Stimulated activated naive B cell treated with anti-CD40 and anti-IgM and Interleukin-4, amounts not matched to agents 10 μg/mL and 1 μg/mL and 100 μg/mL, for 72 hours (primary cell): ENCODE measurements at regions not wholly inside any gene's neighbourhood (a gene's known extent, or its start where the extent isn't known, plus 50 kb on each side); places are given as distances from the start of the nearest gene placed in this dataset.

Experiments
- ATAC-seq, 2 donors: fragments of 150-1000 bp; cut with Tn5 transposase; replicated peaks; 2 replicates each; pipeline ENCODE4 v1.10.0; 2021; ENCODE audit warnings: moderate library complexity in 1 of 2
- DNase-seq: peaks from one replicate; pipeline ENCODE4 v3.0.0; 2021
- H3K27ac Mint-ChIP-seq: one replicate; pipeline ENCODE4 v1.8.0; 2022; ENCODE audit warnings: mild to moderate bottlenecking, mixed read lengths
- H3K27me3 Mint-ChIP-seq, 2 donors: one replicate each; pipeline ENCODE4 v1.8.0; 2022; ENCODE audit warnings: mixed read lengths in 2 of 2
- H3K36me3 Mint-ChIP-seq, 2 donors: one replicate each; pipeline ENCODE4 v1.8.0; 2022; ENCODE audit warnings: mixed read lengths in 2 of 2, mild to moderate bottlenecking in 1 of 2
- H3K4me1 Mint-ChIP-seq, 2 donors: one replicate each; pipeline ENCODE4 v1.8.0; 2022; ENCODE audit warnings: mixed read lengths in 2 of 2, mild to moderate bottlenecking in 1 of 2
- H3K4me3 Mint-ChIP-seq, 2 donors: one replicate each; pipeline ENCODE4 v1.8.0; 2022; ENCODE audit warnings: mild to moderate bottlenecking in 2 of 2, mixed read lengths in 2 of 2, moderate library complexity in 1 of 2
- H3K9me3 Mint-ChIP-seq, 2 donors: one replicate each; pipeline ENCODE4 v1.8.0; 2022; ENCODE audit warnings: mixed read lengths in 2 of 2, mild to moderate bottlenecking in 1 of 2

- no peak overlapping the region for H3K27ac Mint-ChIP-seq
- peaks cover 21 to 30% of the 10 kb centered on the region in 2 donors for H3K9me3 Mint-ChIP-seq
- peaks cover 13 to 22% of the 10 kb centered on the region in 2 donors for H3K4me1 Mint-ChIP-seq
- DNase-seq (no peak), ATAC-seq (peak; percentile 34 to 42)
- no peak overlapping the region for H3K4me3 Mint-ChIP-seq
- peaks cover 1 to 19% of the 10 kb centered on the region in 2 donors for H3K36me3 Mint-ChIP-seq
- no peaks in the 10 kb centered on the region for H3K27me3 Mint-ChIP-seq
These were observed 60.6 kb upstream of the SYK start for GRCh38 chr9:90741036-90741435.

GRCh38 chr9:90737742-90738141 is 63.9 kb upstream of the SYK start:
- Mint-ChIP-seq H3K27ac (no peak overlapping the region), H3K27me3 (no peaks in the 10 kb centered on the region), H3K4me1 (peaks cover 8 to 17% of the 10 kb centered on the region in 2 donors), H3K36me3 (peaks cover 1 to 19% of the 10 kb centered on the region in 2 donors), H3K4me3 (no peak overlapping the region), H3K9me3 (peaks cover 21 to 30% of the 10 kb centered on the region in 2 donors)
- DNase-seq (no peak), ATAC-seq (no peak)

- ATAC-seq (no peak), DNase-seq (no peak)
- H3K36me3 Mint-ChIP-seq: peaks cover 1 to 19% of the 10 kb centered on the region in 2 donors
- peaks cover 6 to 13% of the 10 kb centered on the region in 2 donors for H3K4me1 Mint-ChIP-seq
- H3K4me3 Mint-ChIP-seq: no peak overlapping the region
- H3K27me3 Mint-ChIP-seq: peaks cover 6 to 10% of the 10 kb centered on the region in 2 donors
- H3K9me3 Mint-ChIP-seq: peaks cover 21 to 28% of the 10 kb centered on the region in 2 donors
- H3K27ac Mint-ChIP-seq: no peak overlapping the region
These were observed 65.7 kb upstream of the SYK start for GRCh38 chr9:90735952-90736351.

- Mint-ChIP-seq H3K36me3 (peaks cover 1 to 18% of the 10 kb centered on the region in 2 donors), H3K27ac (no peak overlapping the region), H3K4me3 (no peak overlapping the region), H3K9me3 (peaks cover 16 to 17% of the 10 kb centered on the region in 2 donors), H3K27me3 (peaks cover 13 to 22% of the 10 kb centered on the region in 2 donors), H3K4me1 (peaks cover 2 to 6% of the 10 kb centered on the region in 2 donors)
- ATAC-seq (no peak), DNase-seq (no peak)
These were observed 67.0 kb upstream of the SYK start for GRCh38 chr9:90734631-90735030.

- Mint-ChIP-seq H3K4me3 (no peak overlapping the region), H3K4me1 (peaks cover 8 to 16% of the 10 kb centered on the region in 2 donors), H3K27ac (no peak overlapping the region), H3K27me3 (peaks cover 13 to 22% of the 10 kb centered on the region in 2 donors), H3K9me3 (no peaks in the 10 kb centered on the region), H3K36me3 (no peaks in the 10 kb centered on the region)
- DNase-seq (no peak), ATAC-seq (no peak)
These were observed 72.3 kb upstream of the SYK start for GRCh38 chr9:90729351-90729750.

GRCh38 chr9:90727488-90727887 is 74.1 kb upstream of the SYK start:
- no peak for DNase-seq
- Mint-ChIP-seq H3K9me3 (no peaks in the 10 kb centered on the region), H3K4me1 (peaks cover 8 to 17% of the 10 kb centered on the region in 2 donors), H3K27me3 (peaks cover 13 to 22% of the 10 kb centered on the region in 2 donors), H3K27ac (no peak overlapping the region), H3K4me3 (no peak overlapping the region), H3K36me3 (no peaks in the 10 kb centered on the region)
- no peak for ATAC-seq

GRCh38 chr9:90726215-90726614 is 75.4 kb upstream of the SYK start:
- no peak overlapping the region for H3K4me3 Mint-ChIP-seq
- H3K9me3 Mint-ChIP-seq: no peaks in the 10 kb centered on the region
- peaks cover 7 to 12% of the 10 kb centered on the region in 2 donors for H3K27me3 Mint-ChIP-seq
- peaks cover 8 to 17% of the 10 kb centered on the region in 2 donors for H3K4me1 Mint-ChIP-seq
- ATAC-seq (no peak), DNase-seq (no peak)
- no peaks in the 10 kb centered on the region for H3K36me3 Mint-ChIP-seq
- no peak overlapping the region for H3K27ac Mint-ChIP-seq

GRCh38 chr9:90724880-90725279 is 76.7 kb upstream of the SYK start:
- no peak overlapping the region for H3K27ac Mint-ChIP-seq
- no peaks in the 10 kb centered on the region for H3K9me3 Mint-ChIP-seq
- no peak overlapping the region for H3K4me3 Mint-ChIP-seq
- H3K27me3 Mint-ChIP-seq: peaks cover 0 to 2% of the 10 kb centered on the region in 2 donors
- peaks cover 8 to 17% of the 10 kb centered on the region in 2 donors for H3K4me1 Mint-ChIP-seq
- ATAC-seq (peak; percentile 52 to 66), DNase-seq (no peak)
- H3K36me3 Mint-ChIP-seq: no peaks in the 10 kb centered on the region

GRCh38 chr9:90724112-90724511 is 77.5 kb upstream of the SYK start:
- Mint-ChIP-seq H3K27ac (no peak overlapping the region), H3K4me1 (peaks cover 8 to 17% of the 10 kb centered on the region in 2 donors), H3K27me3 (no peaks in the 10 kb centered on the region), H3K9me3 (no peaks in the 10 kb centered on the region), H3K36me3 (no peaks in the 10 kb centered on the region), H3K4me3 (no peak overlapping the region)
- no peak for DNase-seq
- no peak for ATAC-seq

- H3K9me3 Mint-ChIP-seq: no peaks in the 10 kb centered on the region
- H3K27me3 Mint-ChIP-seq: no peaks in the 10 kb centered on the region
- no peak for ATAC-seq
- no peaks in the 10 kb centered on the region for H3K36me3 Mint-ChIP-seq
- H3K4me1 Mint-ChIP-seq: peaks cover 8 to 17% of the 10 kb centered on the region in 2 donors
- no peak overlapping the region for H3K27ac Mint-ChIP-seq
- no peak overlapping the region for H3K4me3 Mint-ChIP-seq
- no peak for DNase-seq
These were observed 79.4 kb upstream of the DIRAS2 start for GRCh38 chr9:90722071-90722470.

- H3K9me3 Mint-ChIP-seq: no peaks in the 10 kb centered on the region
- H3K4me1 Mint-ChIP-seq: peaks cover 7 to 15% of the 10 kb centered on the region in 2 donors
- H3K27ac Mint-ChIP-seq: no peak overlapping the region
- no peaks in the 10 kb centered on the region for H3K36me3 Mint-ChIP-seq
- DNase-seq: no peak
- H3K27me3 Mint-ChIP-seq: no peaks in the 10 kb centered on the region
- no peak for ATAC-seq
- H3K4me3 Mint-ChIP-seq: no peak overlapping the region
These were observed 78.1 kb upstream of the DIRAS2 start for GRCh38 chr9:90720621-90721265.

- no peaks in the 10 kb centered on the region for H3K4me1 Mint-ChIP-seq
- DNase-seq: no peak
- no peaks in the 10 kb centered on the region for H3K36me3 Mint-ChIP-seq
- H3K9me3 Mint-ChIP-seq: no peaks in the 10 kb centered on the region
- H3K4me3 Mint-ChIP-seq: no peak overlapping the region
- no peak for ATAC-seq
- no peak overlapping the region for H3K27ac Mint-ChIP-seq
- peaks cover 6 to 26% of the 10 kb centered on the region in 2 donors for H3K27me3 Mint-ChIP-seq
These were observed 63.6 kb upstream of the DIRAS2 start for GRCh38 chr9:90706230-90706629.

- H3K36me3 Mint-ChIP-seq: no peaks in the 10 kb centered on the region
These were observed 59.9 kb upstream of the DIRAS2 start for GRCh38 chr9:90702441-90702955.

GRCh38 chr9:90698871-90699440 is 56.3 kb upstream of the DIRAS2 start:
- ATAC-seq (no peak), DNase-seq (no peak)
- H3K4me3 Mint-ChIP-seq: no peak overlapping the region
- H3K9me3 Mint-ChIP-seq: no peaks in the 10 kb centered on the region
- no peaks in the 10 kb centered on the region for H3K36me3 Mint-ChIP-seq
- H3K27ac Mint-ChIP-seq: no peak overlapping the region
- no peaks in the 10 kb centered on the region for H3K4me1 Mint-ChIP-seq
- peaks cover 20 to 23% of the 10 kb centered on the region in 2 donors for H3K27me3 Mint-ChIP-seq

More at GRCh38 chr9:90702441-90702955, 59.9 kb upstream of the DIRAS2 start:
- no peak for DNase-seq
- no peak overlapping the region for H3K4me3 Mint-ChIP-seq
- ATAC-seq: no peak
- peaks cover 26 to 34% of the 10 kb centered on the region in 2 donors for H3K27me3 Mint-ChIP-seq
- no peaks in the 10 kb centered on the region for H3K4me1 Mint-ChIP-seq
- H3K27ac Mint-ChIP-seq: no peak overlapping the region
- H3K9me3 Mint-ChIP-seq: no peaks in the 10 kb centered on the region

- H3K36me3 Mint-ChIP-seq: no peaks in the 10 kb centered on the region
- no peaks in the 10 kb centered on the region for H3K9me3 Mint-ChIP-seq
- peaks cover 20 to 21% of the 10 kb centered on the region in 2 donors for H3K27me3 Mint-ChIP-seq
- H3K27ac Mint-ChIP-seq: no peak overlapping the region
- H3K4me1 Mint-ChIP-seq: no peaks in the 10 kb centered on the region
- DNase-seq (no peak), ATAC-seq (no peak)
- no peak overlapping the region for H3K4me3 Mint-ChIP-seq
These were observed 55.2 kb upstream of the DIRAS2 start for GRCh38 chr9:90697808-90698207.
